ENCODE measurements at regions not wholly inside any gene's neighbourhood (a gene's known extent, or its start where the extent isn't known, plus 50 kb on each side); places are given as distances from the start of the nearest gene placed in this dataset.

DNA sequence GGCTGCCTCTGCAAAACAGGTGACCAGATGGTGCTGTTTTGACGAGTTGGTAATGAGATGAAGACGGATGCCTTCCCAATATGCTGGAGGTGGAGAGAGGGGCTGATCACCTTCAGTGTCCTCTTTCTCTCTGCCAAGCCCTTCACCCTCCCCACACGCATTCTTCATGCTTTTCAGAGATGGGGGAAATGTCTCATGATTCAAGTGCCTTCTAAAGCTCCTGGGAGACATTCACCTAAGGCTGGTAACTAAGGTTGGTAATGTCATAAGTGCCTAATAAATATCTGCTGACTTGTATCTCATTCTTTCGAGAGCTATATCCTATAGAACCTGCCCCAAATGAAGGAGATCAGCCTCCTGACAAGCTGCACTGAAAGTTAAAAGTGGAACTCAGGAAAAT is 86.2 kb upstream of the MBNL2 start:
- Histone ChIP-seq H3K79me2 (no peaks in the 10 kb centered on the region), H3K27ac (no peak overlapping the region), H2AFZ (no peak overlapping the region), H3K4me2 (no peak overlapping the region), H4K20me1 (ENCODE audit: insufficient read depth, poor library complexity, severe bottlenecking) (no peaks in the 10 kb centered on the region), H3K9me3 (ENCODE audit: low read depth) (no peaks in the 10 kb centered on the region), H3K4me1 (ENCODE audit: insufficient read depth) (peaks cover 10% of the 10 kb centered on the region), H3K4me3 (no peak overlapping the region), H3K9me2 (replicated peaks; ENCODE audit: insufficient read depth) (no peaks in the 10 kb centered on the region), H3K36me3 (replicated peaks; ENCODE audit: insufficient read depth, low read depth) (no peaks in the 10 kb centered on the region), H3K27me3 (no peaks in the 10 kb centered on the region)
- no peak for TF ChIP-seq EZH2phosphoT487 (IDR thresholded peaks at IDR 0.05; ENCODE audit: low read depth, severe bottlenecking, unreplicated experiment)
- TF ChIP-seq, protein P1, sequence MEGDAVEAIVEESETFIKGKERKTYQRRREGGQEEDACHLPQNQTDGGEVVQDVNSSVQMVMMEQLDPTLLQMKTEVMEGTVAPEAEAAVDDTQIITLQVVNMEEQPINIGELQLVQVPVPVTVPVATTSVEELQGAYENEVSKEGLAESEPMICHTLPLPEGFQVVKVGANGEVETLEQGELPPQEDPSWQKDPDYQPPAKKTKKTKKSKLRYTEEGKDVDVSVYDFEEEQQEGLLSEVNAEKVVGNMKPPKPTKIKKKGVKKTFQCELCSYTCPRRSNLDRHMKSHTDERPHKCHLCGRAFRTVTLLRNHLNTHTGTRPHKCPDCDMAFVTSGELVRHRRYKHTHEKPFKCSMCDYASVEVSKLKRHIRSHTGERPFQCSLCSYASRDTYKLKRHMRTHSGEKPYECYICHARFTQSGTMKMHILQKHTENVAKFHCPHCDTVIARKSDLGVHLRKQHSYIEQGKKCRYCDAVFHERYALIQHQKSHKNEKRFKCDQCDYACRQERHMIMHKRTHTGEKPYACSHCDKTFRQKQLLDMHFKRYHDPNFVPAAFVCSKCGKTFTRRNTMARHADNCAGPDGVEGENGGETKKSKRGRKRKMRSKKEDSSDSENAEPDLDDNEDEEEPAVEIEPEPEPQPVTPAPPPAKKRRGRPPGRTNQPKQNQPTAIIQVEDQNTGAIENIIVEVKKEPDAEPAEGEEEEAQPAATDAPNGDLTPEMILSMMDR (IDR thresholded peaks at IDR 0.05; ENCODE audit: poor library complexity) = no peak
- DNase-seq (ENCODE audit: low spot score) = no peak
- WGBS (ENCODE audit: low lambda C conversion rate, missing lambda C conversion rate) = 78% methylated on average over 4 of the region's 4 CpGs

DNA sequence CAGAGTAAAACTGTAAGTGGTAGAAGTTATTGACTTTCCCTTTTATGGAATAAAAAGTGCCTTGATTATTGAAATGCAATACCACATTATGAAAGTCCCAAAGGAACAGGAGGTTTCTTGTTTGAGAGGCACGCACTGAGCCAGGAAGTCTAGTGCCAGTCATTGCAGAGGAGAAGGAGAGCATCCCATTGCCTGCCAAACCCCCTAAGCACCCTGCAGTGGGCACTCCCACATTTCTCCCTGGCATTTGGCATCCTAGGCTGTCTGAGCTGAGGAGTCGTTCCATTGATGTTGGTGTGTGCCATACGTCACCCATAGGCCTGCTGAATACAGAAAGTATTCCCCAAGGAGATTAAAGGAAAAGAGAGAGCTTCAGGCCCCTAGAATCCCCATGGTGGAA is 85.7 kb upstream of the MBNL2 start:
- Histone ChIP-seq H3K4me3 (no peak overlapping the region), H3K27me3 (no peaks in the 10 kb centered on the region), H3K4me2 (no peak overlapping the region), H3K79me2 (no peaks in the 10 kb centered on the region), H3K27ac (no peak overlapping the region), H3K9me3 (ENCODE audit: low read depth) (no peaks in the 10 kb centered on the region), H3K36me3 (replicated peaks; ENCODE audit: insufficient read depth, low read depth) (no peaks in the 10 kb centered on the region), H2AFZ (no peak overlapping the region), H4K20me1 (ENCODE audit: insufficient read depth, poor library complexity, severe bottlenecking) (no peaks in the 10 kb centered on the region), H3K4me1 (ENCODE audit: insufficient read depth) (peaks cover 15% of the 10 kb centered on the region), H3K9me2 (replicated peaks; ENCODE audit: insufficient read depth) (no peaks in the 10 kb centered on the region)
- WGBS (ENCODE audit: low lambda C conversion rate, missing lambda C conversion rate) = 98% methylated on average over 3 of the region's 3 CpGs
- DNase-seq (ENCODE audit: low spot score) = no peak
- TF ChIP-seq EZH2phosphoT487 (IDR thresholded peaks at IDR 0.05; ENCODE audit: low read depth, severe bottlenecking, unreplicated experiment) (no peak), EZH2 (IDR thresholded peaks at IDR 0.05; ENCODE audit: borderline replicate concordance) (no peak)
- TF ChIP-seq, protein P1 (IDR thresholded peaks at IDR 0.05; ENCODE audit: poor library complexity) = no peak

DNA sequence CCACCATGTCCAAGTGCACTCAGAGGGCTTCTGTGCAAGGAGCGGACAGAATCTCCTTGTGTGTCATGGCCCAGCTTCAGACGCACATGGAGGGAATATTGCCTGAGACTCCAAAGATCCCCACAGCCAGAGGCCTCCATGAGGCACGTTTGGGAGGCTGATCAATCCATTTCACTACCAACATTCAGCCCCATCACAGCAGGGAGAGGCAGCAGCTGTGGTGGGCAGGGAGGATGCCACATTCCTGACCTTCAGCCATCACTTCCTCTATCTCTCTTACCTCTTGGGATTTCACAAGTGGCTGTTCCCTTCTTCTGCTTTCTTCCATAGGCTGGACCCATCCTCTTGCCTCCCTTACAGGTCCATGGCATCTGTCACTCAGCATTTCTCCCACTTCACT is 82.4 kb upstream of the MBNL2 start:
- no peak overlapping the region for H2AFZ ChIP-seq
- WGBS (ENCODE audit: low lambda C conversion rate, missing lambda C conversion rate) = 89% methylated on average over 3 of the region's 3 CpGs
- no peak overlapping the region for H3K4me3 ChIP-seq
- H3K9me3 ChIP-seq (ENCODE audit: low read depth) = no peaks in the 10 kb centered on the region
- no peak for DNase-seq (ENCODE audit: low spot score)
- no peaks in the 10 kb centered on the region for H3K27me3 ChIP-seq
- peaks cover 4% of the 10 kb centered on the region for H3K79me2 ChIP-seq
- H3K4me2 ChIP-seq = no peak overlapping the region
- no peaks in the 10 kb centered on the region for H4K20me1 ChIP-seq (ENCODE audit: insufficient read depth, poor library complexity, severe bottlenecking)
- H3K36me3 ChIP-seq (replicated peaks; ENCODE audit: insufficient read depth, low read depth) = no peaks in the 10 kb centered on the region
- no peaks in the 10 kb centered on the region for H3K9me2 ChIP-seq (replicated peaks; ENCODE audit: insufficient read depth)
- peak overlapping the region; percentile 73 for H3K27ac ChIP-seq
- peaks cover 16% of the 10 kb centered on the region for H3K4me1 ChIP-seq (ENCODE audit: insufficient read depth)
- TF ChIP-seq EZH2phosphoT487 (IDR thresholded peaks at IDR 0.05; ENCODE audit: low read depth, severe bottlenecking, unreplicated experiment) (no peak), EZH2 (IDR thresholded peaks at IDR 0.05; ENCODE audit: borderline replicate concordance) (no peak)
- TF ChIP-seq, protein P1 (IDR thresholded peaks at IDR 0.05; ENCODE audit: poor library complexity) = no peak

DNA sequence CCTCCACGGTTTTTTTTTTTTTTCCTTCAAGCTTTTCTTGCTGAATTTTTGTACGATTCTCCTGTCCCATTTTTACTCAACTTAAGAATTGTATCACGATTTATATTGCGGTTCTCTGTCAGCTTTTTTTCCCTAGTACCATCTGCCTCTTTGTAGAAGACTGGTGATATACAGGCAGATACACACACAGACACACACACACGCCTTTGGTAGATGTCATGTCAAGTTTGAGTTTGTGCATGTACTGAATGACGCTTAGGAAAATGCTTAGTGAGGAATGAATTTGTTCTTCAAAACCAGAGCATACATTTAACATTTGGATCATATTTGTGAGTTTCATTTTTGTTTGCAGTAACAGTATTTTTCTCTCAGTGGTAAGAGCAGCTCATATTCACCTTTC is 82.0 kb upstream of the MBNL2 start:
- no peaks in the 10 kb centered on the region for H4K20me1 ChIP-seq (ENCODE audit: insufficient read depth, poor library complexity, severe bottlenecking)
- TF ChIP-seq, protein P1 (IDR thresholded peaks at IDR 0.05; ENCODE audit: poor library complexity) = no peak
- TF ChIP-seq EZH2 (IDR thresholded peaks at IDR 0.05; ENCODE audit: borderline replicate concordance) (no peak), EZH2phosphoT487 (IDR thresholded peaks at IDR 0.05; ENCODE audit: low read depth, severe bottlenecking, unreplicated experiment) (no peak)
- H3K4me2 ChIP-seq = peak overlapping the region; percentile 62
- WGBS (ENCODE audit: low lambda C conversion rate, missing lambda C conversion rate) = 79% methylated on average over 6 of the region's 6 CpGs
- no peaks in the 10 kb centered on the region for H3K36me3 ChIP-seq (replicated peaks; ENCODE audit: insufficient read depth, low read depth)
- H2AFZ ChIP-seq = no peak overlapping the region
- H3K9me3 ChIP-seq (ENCODE audit: low read depth) = no peaks in the 10 kb centered on the region
- peaks cover 4% of the 10 kb centered on the region for H3K79me2 ChIP-seq
- no peaks in the 10 kb centered on the region for H3K27me3 ChIP-seq
- no peaks in the 10 kb centered on the region for H3K9me2 ChIP-seq (replicated peaks; ENCODE audit: insufficient read depth)
- no peak overlapping the region for H3K4me3 ChIP-seq
- peaks cover 16% of the 10 kb centered on the region for H3K4me1 ChIP-seq (ENCODE audit: insufficient read depth)
- no peak for DNase-seq (ENCODE audit: low spot score)
- H3K27ac ChIP-seq = peak overlapping the region; percentile 73

All from hepatocyte (in vitro differentiated cells).